Endothelial cell of umbilical vein (primary cell): ENCODE measurements at regions not wholly inside any gene's neighbourhood (a gene's known extent, or its start where the extent isn't known, plus 50 kb on each side); places are given as distances from the start of the nearest gene placed in this dataset.

Source experiments
- BruUV-seq: library from RNA; stranded (reverse); fragments of 400-500 nt; replicated peaks from 2 replicates; lab custom pipeline; 2021; lab: Mats Ljungman, UMichigan
- CTCF ChIA-PET: fragments of 300-600, 350-600 bp; sonication (Branson Sonifier 250); formaldehyde crosslinking; loops from one replicate; lab custom pipeline; 2021; ENCODE audit warnings: antibody characterized with exemption, inconsistent platforms; lab: Charles Lee
- POLR2A ChIA-PET: fragments of 300-600, 350-600 bp; sonication (Branson Sonifier 250); formaldehyde crosslinking; loops from one replicate; lab custom pipeline; 2021; ENCODE audit warnings: antibody characterized with exemption, inconsistent platforms; lab: Charles Lee
- DNase-seq: peaks from one replicate; pipeline ENCODE4 v3.0.0-alpha.2; 2011; ENCODE audit warnings: low read depth, low spot score
- FAIRE-seq: peaks from 2 replicates; lab custom pipeline; 2011; peaks lifted over from hg19 to GRCh38; lab: Jason Lieb, UNC
- H2AFZ ChIP-seq: 2 replicates; pipeline ENCODE4 v1.6.0; 2012; ENCODE audit warnings: low read depth, low read length, control low read depth, inconsistent platforms
- H3K27ac ChIP-seq: 2 replicates; pipeline ENCODE4 v1.5.1; 2011; ENCODE audit warnings: low read depth, mild to moderate bottlenecking, control low read depth, low read length, moderate library complexity; ENCODE audit not compliant: insufficient read depth
- H3K27me3 ChIP-seq, 2 experiments: 2 replicates each; pipeline versions ENCODE4 v1.6.0 to v1.6.1; 2011; ENCODE audit warnings: low read length in 2 of 2, mixed read lengths in 1 of 2; ENCODE audit not compliant: control insufficient read depth in 2 of 2, insufficient read depth in 2 of 2
- H3K36me3 ChIP-seq, 2 experiments: 2 replicates in 1 of 2; 3 replicates in 1 of 2; pipeline ENCODE4 v1.5.1; 2011; ENCODE audit warnings: low read length in 2 of 2, mild to moderate bottlenecking in 1 of 2, moderate library complexity in 1 of 2; ENCODE audit not compliant: control insufficient read depth in 2 of 2, insufficient read depth in 2 of 2; ENCODE audit errors: extremely low read depth in 1 of 2
- H3K4me1 ChIP-seq: 3 replicates; pipeline ENCODE4 v1.5.1; 2011; ENCODE audit warnings: mild to moderate bottlenecking, low read length; ENCODE audit not compliant: control insufficient read depth, insufficient read depth; ENCODE audit errors: extremely low read depth
- H3K4me2 ChIP-seq: 2 replicates; pipeline ENCODE4 v1.6.1; 2011; ENCODE audit warnings: low read length, control low read depth, mixed read lengths; ENCODE audit not compliant: insufficient read depth
- H3K4me3 ChIP-seq, 3 experiments: fragments of 200-600 bp in 1 of 3; sonication (generic), shearing (Covaris generic) in 1 of 3; replicated peaks in 1 of 3; 2 replicates each; pipeline ENCODE4 v1.5.1; 2011 to 2016; ENCODE audit warnings: control low read depth in 3 of 3, low read length in 3 of 3, mild to moderate bottlenecking in 2 of 3, inconsistent platforms in 1 of 3, low read depth in 1 of 3, moderate library complexity in 1 of 3; ENCODE audit not compliant: insufficient read depth in 1 of 3
- H3K79me2 ChIP-seq: 2 replicates; pipeline ENCODE4 v1.6.0; 2012; ENCODE audit warnings: low read length, inconsistent platforms; ENCODE audit not compliant: control insufficient read depth, insufficient read depth
- H3K9ac ChIP-seq: replicated peaks from 2 replicates; pipeline ENCODE3; 2011; ENCODE audit warnings: low read length, control low read depth; ENCODE audit not compliant: insufficient read depth; ENCODE audit errors: extremely low read depth
- H3K9me1 ChIP-seq: replicated peaks from 3 replicates; pipeline ENCODE4 v1.6.0; 2011; ENCODE audit warnings: mild to moderate bottlenecking, low read length; ENCODE audit not compliant: control insufficient read depth, insufficient read depth; ENCODE audit errors: extremely low read depth
- H3K9me3 ChIP-seq: replicated peaks from 2 replicates; pipeline ENCODE4 v1.5.1; 2012; ENCODE audit warnings: low read length, inconsistent platforms; ENCODE audit not compliant: control insufficient read depth, insufficient read depth
- H4K20me1 ChIP-seq: replicated peaks from 2 replicates; pipeline ENCODE3; 2011; ENCODE audit warnings: mild to moderate bottlenecking, low read length; ENCODE audit not compliant: control insufficient read depth, insufficient read depth; ENCODE audit errors: extremely low read depth
- CTCF ChIP-seq, 2 donors: IDR thresholded peaks; 1 replicate in 1 of 2; 2 replicates in 1 of 2; pipeline ENCODE4 v1.5.1; 2011; ENCODE audit warnings: low read length in 2 of 2, mild to moderate bottlenecking in 2 of 2, moderate library complexity in 2 of 2, control low read depth in 1 of 2, inconsistent platforms in 1 of 2, low read depth in 1 of 2; ENCODE audit not compliant: insufficient read depth in 1 of 2; ENCODE audit errors: extremely low read depth in 1 of 2
- EZH2 ChIP-seq: IDR thresholded peaks from 2 replicates; pipeline ENCODE4 v1.6.1; 2012; ENCODE audit warnings: borderline replicate concordance, low read depth, mild to moderate bottlenecking, moderate library complexity, low read length, inconsistent platforms; ENCODE audit not compliant: severe bottlenecking
- FOS ChIP-seq: IDR thresholded peaks from 2 replicates; pipeline ENCODE4 v1.6.1; 2011; ENCODE audit warnings: mild to moderate bottlenecking, low read length, moderate library complexity, borderline replicate concordance; ENCODE audit not compliant: insufficient read depth
- GATA2 ChIP-seq: IDR thresholded peaks from 2 replicates; pipeline ENCODE4 v1.7.0; 2011; ENCODE audit warnings: low read depth, mild to moderate bottlenecking, moderate library complexity, mixed read lengths, low read length; ENCODE audit not compliant: insufficient read length, insufficient read depth
- JUN ChIP-seq: IDR thresholded peaks from 2 replicates; pipeline ENCODE4 v1.6.1; 2011; ENCODE audit warnings: borderline replicate concordance, low read depth; ENCODE audit not compliant: insufficient read length, insufficient read depth
- MAX ChIP-seq: IDR thresholded peaks from 2 replicates; pipeline ENCODE4 v1.6.1; 2011; ENCODE audit not compliant: insufficient read depth, insufficient read length
- MYC ChIP-seq: IDR thresholded peaks from one replicate; pipeline ENCODE4 v1.6.1; 2011; ENCODE audit warnings: mild to moderate bottlenecking, low read depth, low read length
- POLR2A ChIP-seq: IDR thresholded peaks from 2 replicates; pipeline ENCODE4 v1.6.1; 2012; ENCODE audit warnings: low read depth, mild to moderate bottlenecking, control low read depth, low read length
- POLR2AphosphoS5 ChIP-seq: IDR thresholded peaks from 2 replicates; pipeline ENCODE4 v1.6.1; 2012; ENCODE audit warnings: low read depth, mild to moderate bottlenecking, control low read depth, low read length, moderate library complexity; ENCODE audit not compliant: insufficient read depth
- dilution Hi-C: fragments of 300-500 bp; cut with MboI; formaldehyde crosslinking; loops from one replicate; pipeline ENCODE4 v1.15.0; 2019; ENCODE audit warnings: low sequenced_read_pairs; ENCODE audit not compliant: extremely low pct_ligation_motif_present
- intact Hi-C: fragments of 100-400 bp; cut with micrococcal nuclease; formaldehyde crosslinking; loops from one replicate; pipeline ENCODE4 v1.10.0; 2022

GRCh38 chr1:56065729-56066128, 513.6 kb downstream of the PLPP3 start:
- Histone ChIP-seq H3K4me3 (no peak overlapping the region), H4K20me1 (no peaks in the 10 kb centered on the region), H3K9ac (no peak overlapping the region), H3K27ac (no peak overlapping the region), H3K4me2 (no peak overlapping the region), H3K36me3 (no peaks in the 10 kb centered on the region), H3K27me3 (no peaks in the 10 kb centered on the region), H2AFZ (no peak overlapping the region), H3K9me1 (no peaks in the 10 kb centered on the region), H3K4me1 (peaks cover 18% of the 10 kb centered on the region), H3K9me3 (no peaks in the 10 kb centered on the region), H3K79me2 (no peaks in the 10 kb centered on the region)
- CTCF ChIA-PET = no interaction called here
- FAIRE-seq = no peak
- dilution Hi-C loops (no loop called here), intact Hi-C loops (no loop called here)
- TF ChIP-seq MYC = no peak
- TF ChIP-seq EZH2 = no peak
- TF ChIP-seq MAX = no peak
- TF ChIP-seq CTCF (IDR thresholded peaks at IDR 0.05; ENCODE audit: extremely low read depth in 1 of 2, insufficient read depth in 1 of 2, low read depth in 1 of 2, low read length in 2 of 2) = no peak
- TF ChIP-seq GATA2 = no peak
- TF ChIP-seq FOS = no peak
- TF ChIP-seq POLR2AphosphoS5 = no peak
- no peak for TF ChIP-seq POLR2A
- no peak for TF ChIP-seq JUN
- POLR2A ChIA-PET = no interaction called here
- BruUV-seq = no TSS peak
- no peak for DNase-seq
